Chondrocyte (in vitro differentiated cells): ENCODE measurements at regions not wholly inside any gene's neighbourhood (a gene's known extent, or its start where the extent isn't known, plus 50 kb on each side); places are given as distances from the start of the nearest gene placed in this dataset.

Source experiments
- DNase-seq: peaks from one replicate; pipeline ENCODE4 v3.0.0; 2021; ENCODE audit warnings: mixed read lengths, low spot score
- H3K27ac Mint-ChIP-seq: one replicate; pipeline ENCODE4 v1.8.0; 2021; ENCODE audit warnings: mild to moderate bottlenecking, moderate library complexity, mixed read lengths; ENCODE audit not compliant: unreplicated experiment
- H3K27me3 Mint-ChIP-seq: 2 replicates; pipeline ENCODE4 v1.8.0; 2021; ENCODE audit warnings: low read depth, mixed read lengths
- H3K36me3 Mint-ChIP-seq: 2 replicates; pipeline ENCODE4 v1.8.0; 2021; ENCODE audit warnings: low read depth, mixed read lengths
- H3K4me1 Mint-ChIP-seq: 2 replicates; pipeline ENCODE4 v1.8.0; 2021; ENCODE audit warnings: low read depth, mild to moderate bottlenecking, mixed read lengths
- H3K4me3 Mint-ChIP-seq: one replicate; pipeline ENCODE4 v1.8.0; 2021; ENCODE audit warnings: mild to moderate bottlenecking, moderate library complexity, mixed read lengths; ENCODE audit not compliant: unreplicated experiment
- H3K9me3 Mint-ChIP-seq: 2 replicates; pipeline ENCODE4 v1.8.0; 2021; ENCODE audit warnings: low read depth, mixed read lengths
- TF ChIP-seq, protein P1 (sequence below): fragments of 200-600 bp; sonication (generic); IDR thresholded peaks from 2 replicates; pipeline ENCODE4 v1.5.0; 2021; ENCODE audit warnings: antibody characterized with exemption, mild to moderate bottlenecking, moderate library complexity

DNA sequence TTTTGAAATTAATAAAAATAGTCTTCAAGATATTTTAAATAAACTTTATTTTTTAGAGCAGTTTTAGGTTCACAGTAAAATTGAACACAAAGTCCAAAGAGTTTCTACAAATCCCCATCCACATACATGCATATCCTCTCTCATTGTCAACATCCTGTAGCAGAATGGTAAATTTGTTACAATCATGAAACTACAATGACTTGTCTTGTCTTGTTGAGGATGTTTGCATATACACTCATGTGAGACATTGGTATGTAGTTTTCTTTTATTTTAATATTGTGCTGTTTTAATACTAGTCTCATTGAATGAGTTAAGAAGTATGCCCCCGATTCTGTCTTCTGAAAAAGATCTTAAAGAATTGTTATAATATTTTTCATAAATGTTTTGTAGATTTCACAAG is 447.0 kb upstream of the EDIL3 start:
- H3K36me3 Mint-ChIP-seq, result no peaks in the 10 kb centered on the region
- TF ChIP-seq, protein P1, sequence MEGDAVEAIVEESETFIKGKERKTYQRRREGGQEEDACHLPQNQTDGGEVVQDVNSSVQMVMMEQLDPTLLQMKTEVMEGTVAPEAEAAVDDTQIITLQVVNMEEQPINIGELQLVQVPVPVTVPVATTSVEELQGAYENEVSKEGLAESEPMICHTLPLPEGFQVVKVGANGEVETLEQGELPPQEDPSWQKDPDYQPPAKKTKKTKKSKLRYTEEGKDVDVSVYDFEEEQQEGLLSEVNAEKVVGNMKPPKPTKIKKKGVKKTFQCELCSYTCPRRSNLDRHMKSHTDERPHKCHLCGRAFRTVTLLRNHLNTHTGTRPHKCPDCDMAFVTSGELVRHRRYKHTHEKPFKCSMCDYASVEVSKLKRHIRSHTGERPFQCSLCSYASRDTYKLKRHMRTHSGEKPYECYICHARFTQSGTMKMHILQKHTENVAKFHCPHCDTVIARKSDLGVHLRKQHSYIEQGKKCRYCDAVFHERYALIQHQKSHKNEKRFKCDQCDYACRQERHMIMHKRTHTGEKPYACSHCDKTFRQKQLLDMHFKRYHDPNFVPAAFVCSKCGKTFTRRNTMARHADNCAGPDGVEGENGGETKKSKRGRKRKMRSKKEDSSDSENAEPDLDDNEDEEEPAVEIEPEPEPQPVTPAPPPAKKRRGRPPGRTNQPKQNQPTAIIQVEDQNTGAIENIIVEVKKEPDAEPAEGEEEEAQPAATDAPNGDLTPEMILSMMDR, result no peak
- H3K4me1 Mint-ChIP-seq, result no peaks in the 10 kb centered on the region
- no peaks in the 10 kb centered on the region for H3K9me3 Mint-ChIP-seq
- H3K4me3 Mint-ChIP-seq, result no peak overlapping the region
- H3K27ac Mint-ChIP-seq, result no peak overlapping the region
- DNase-seq, result no peak
- peaks cover 3% of the 10 kb centered on the region for H3K27me3 Mint-ChIP-seq

DNA sequence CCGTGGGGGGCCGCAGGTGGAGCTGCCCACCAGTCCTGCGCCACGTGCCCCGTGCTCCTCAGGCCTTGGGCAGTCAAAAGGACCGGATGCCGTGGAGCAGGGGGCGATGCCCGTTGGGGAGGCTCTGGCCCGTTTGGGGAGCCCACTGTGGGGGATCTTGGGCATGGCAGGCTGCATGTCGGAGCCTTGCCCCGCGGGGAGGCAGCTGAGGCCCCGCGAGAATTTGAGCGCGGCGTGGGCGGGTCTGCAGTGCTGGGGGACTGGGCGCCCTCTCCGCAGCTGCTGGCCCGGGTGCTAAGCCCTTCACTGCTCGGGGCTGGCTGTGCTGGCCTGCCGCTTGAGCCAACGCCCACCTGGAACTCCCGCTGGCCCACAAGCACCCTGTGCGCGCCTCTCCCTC is 445.6 kb upstream of the EDIL3 start:
- Mint-ChIP-seq H3K36me3 (no peaks in the 10 kb centered on the region), H3K4me3 (no peak overlapping the region), H3K9me3 (no peaks in the 10 kb centered on the region), H3K27ac (no peak overlapping the region), H3K27me3 (peaks cover 3% of the 10 kb centered on the region), H3K4me1 (no peaks in the 10 kb centered on the region)
- peak; percentile 72 for DNase-seq
- TF ChIP-seq, protein P1, result no peak

DNA sequence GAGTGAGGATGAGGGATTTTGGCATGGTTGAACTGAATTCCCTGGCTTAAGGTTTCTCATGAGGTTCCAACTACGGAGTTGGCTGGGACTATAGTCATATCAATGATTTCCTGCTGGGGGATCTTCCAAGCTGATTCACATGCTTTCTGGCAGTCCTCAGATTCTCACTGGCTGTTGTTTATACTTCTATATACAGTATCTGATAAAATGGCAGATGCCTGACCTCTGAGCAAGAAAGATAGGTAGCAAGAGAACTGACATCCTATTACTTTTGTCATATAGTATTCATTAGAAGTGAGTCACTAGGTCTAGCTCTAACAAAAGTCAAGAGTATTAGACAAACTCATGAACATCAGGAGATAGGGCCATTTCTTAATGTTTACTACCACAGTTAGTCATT is 440.9 kb upstream of the EDIL3 start:
- Mint-ChIP-seq H3K4me3 (no peak overlapping the region), H3K27ac (no peak overlapping the region), H3K36me3 (no peaks in the 10 kb centered on the region), H3K4me1 (no peaks in the 10 kb centered on the region), H3K27me3 (peaks cover 2% of the 10 kb centered on the region), H3K9me3 (no peaks in the 10 kb centered on the region)
- TF ChIP-seq, protein P1, result no peak
- no peak for DNase-seq

DNA sequence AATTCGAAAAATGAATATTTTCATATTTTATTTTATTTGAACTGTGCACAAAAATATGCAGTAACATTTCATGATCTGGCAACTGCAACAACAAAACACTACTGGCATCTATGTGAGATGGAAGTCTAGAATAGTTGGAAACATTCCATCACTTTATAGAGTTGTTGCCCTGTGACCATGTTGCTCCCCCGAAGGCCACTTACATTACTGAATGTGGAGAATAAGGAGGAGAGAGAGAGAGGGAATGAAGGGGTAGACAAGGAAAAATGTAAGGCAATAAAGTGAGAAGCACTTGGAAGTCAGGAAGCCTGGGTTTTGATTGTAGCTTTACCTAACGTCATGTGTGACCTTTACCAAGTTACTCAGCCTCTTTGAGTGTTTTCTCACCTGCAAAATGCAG is 437.2 kb upstream of the EDIL3 start:
- Mint-ChIP-seq H3K27me3 (peaks cover 4% of the 10 kb centered on the region), H3K9me3 (no peaks in the 10 kb centered on the region), H3K4me1 (no peaks in the 10 kb centered on the region), H3K27ac (no peak overlapping the region), H3K36me3 (no peaks in the 10 kb centered on the region), H3K4me3 (no peak overlapping the region)
- DNase-seq, result no peak
- TF ChIP-seq, protein P1, result no peak

DNA sequence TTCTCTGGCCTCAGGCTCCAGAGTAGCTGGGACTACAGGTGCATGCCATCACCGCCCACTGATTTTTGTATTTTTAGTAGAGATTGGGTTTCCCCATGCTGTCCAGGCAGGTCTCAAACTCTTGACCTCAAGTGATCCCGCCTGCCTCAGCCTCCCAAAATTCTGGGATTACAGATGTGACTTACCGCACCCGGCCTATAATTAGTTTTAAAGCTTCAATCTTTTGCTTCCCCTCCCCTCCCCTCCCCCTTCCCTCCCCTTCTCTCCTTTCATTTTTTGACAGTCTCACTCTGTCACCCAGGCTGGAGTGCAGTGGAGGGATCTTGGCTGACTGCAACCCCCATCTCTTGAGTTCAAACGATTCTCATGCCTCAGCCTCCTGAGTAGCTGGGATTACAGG is 433.3 kb upstream of the EDIL3 start:
- H3K4me1 Mint-ChIP-seq, result no peaks in the 10 kb centered on the region
- H3K9me3 Mint-ChIP-seq, result no peaks in the 10 kb centered on the region

More for the DNA sequence above, 433.3 kb upstream of the EDIL3 start:
- no peak for DNase-seq
- Mint-ChIP-seq H3K36me3 (no peaks in the 10 kb centered on the region), H3K27me3 (peaks cover 11% of the 10 kb centered on the region), H3K4me3 (no peak overlapping the region), H3K27ac (no peak overlapping the region)
- TF ChIP-seq, protein P1, result no peak
